Adrenal gland (tissue), 9 donors: ENCODE measurements at regions not wholly inside any gene's neighbourhood (a gene's known extent, or its start where the extent isn't known, plus 50 kb on each side); places are given as distances from the start of the nearest gene placed in this dataset.

Experiments
- DNase-seq, 7 donors: peaks; one replicate each; pipeline ENCODE4 v3.0.0-alpha.2; 2019 to 2020
- H3K27ac ChIP-seq, 5 donors: fragments of 200-600 bp; sonication (generic) in 4 of 5; 1 replicate in 3 of 5; 2 replicates in 2 of 5; pipeline versions ENCODE4 v1.5.1 to v1.8.0; 2016 to 2020; ENCODE audit warnings: mild to moderate bottlenecking in 1 of 5
- H3K27me3 ChIP-seq: fragments of 200-600 bp; 2 replicates; pipeline ENCODE4 v1.8.0; 2021
- H3K36me3 ChIP-seq, 2 donors: fragments of 200-600 bp; replicated peaks in 1 of 2; 1 replicate in 1 of 2; 2 replicates in 1 of 2; pipeline versions ENCODE4 v1.5.1 to v1.8.0; 2018 to 2022
- H3K4me1 ChIP-seq, 2 donors: fragments of 200-600 bp; replicated peaks in 1 of 2; 1 replicate in 1 of 2; 2 replicates in 1 of 2; pipeline versions ENCODE4 v1.5.1 to v1.8.0; 2018 to 2021
- H3K4me3 ChIP-seq, 4 donors: fragments of 200-600 bp; sonication (generic) in 3 of 4; one replicate each; pipeline ENCODE4 v1.5.1; 2016 to 2018
- H3K9me3 ChIP-seq, 3 donors: fragments of 200-600 bp; sonication (generic) in 1 of 3; replicated peaks in 1 of 3; 1 replicate in 2 of 3; 2 replicates in 1 of 3; pipeline versions ENCODE4 v1.5.1 to v1.8.0; 2016 to 2021
- POLR2A ChIP-seq, 2 donors: fragments of 450-650 bp; IDR thresholded peaks; one replicate each; pipeline ENCODE4 v1.6.1; 2017; ENCODE audit warnings: antibody characterized with exemption in 2 of 2, mild to moderate bottlenecking in 2 of 2, moderate library complexity in 1 of 2
- WGBS, 4 donors: extraction: QIAGEN DNeasy Blood & Tissue Kit in 2 of 4; methylation state at CpG; one replicate each; pipeline versions ENCODE4 v1.1.5 to v1.1.7; 2013 to 2017; 5-methylcytosine and 5-hydroxymethylcytosine counted together
- intact Hi-C, 2 donors: fragments of 100-400 bp; cut with DNase I; formaldehyde crosslinking; loops; one replicate each; pipeline versions ENCODE4 v1.14.1 to v1.15.0; 2022 to 2023
- TF ChIP-seq, protein P1 (sequence below), 6 experiments: fragments of 450-650 bp in 4 of 6; fragments of 200-600 bp in 2 of 6; sonication (generic) in 1 of 6; IDR thresholded peaks; 1 replicate in 5 of 6; 2 replicates in 1 of 6; pipeline versions ENCODE4 v1.5.1 to v1.8.0; 2016 to 2021; ENCODE audit warnings: antibody characterized with exemption in 6 of 6, mild to moderate bottlenecking in 2 of 6, moderate library complexity in 1 of 6
- donor health status: healthy with polysubstance abuse.
- donor health status: Bipolar disorder and iron deficiency.
- donor health status: DM: yes; HTN: yes; CAD: no.
- donor health status: DM: no; HTN: no; CAD: no.
- donor health status: DM: no; HTN: no; CAD: no.

DNA sequence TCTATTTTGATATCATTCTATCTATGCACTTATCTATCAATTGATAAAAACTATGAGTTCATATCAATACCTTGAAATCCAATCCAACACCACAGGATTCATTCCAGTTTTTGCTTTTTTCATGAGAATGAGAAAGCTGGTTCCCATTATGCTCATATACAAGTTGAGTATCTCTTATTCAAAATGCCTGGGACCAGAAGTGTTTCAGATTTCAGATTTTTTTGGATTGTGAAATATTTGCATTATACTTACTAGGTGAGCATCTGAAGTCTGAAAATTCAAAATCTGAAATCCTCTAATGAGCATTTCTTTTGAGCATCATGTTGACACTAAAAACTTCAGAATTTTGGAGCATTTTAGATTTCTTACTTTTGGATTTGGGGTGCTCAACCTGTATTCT, 67.8 kb upstream of the DCBLD2 start:
- Histone ChIP-seq H3K27me3 (no peaks in the 10 kb centered on the region), H3K4me3 (no peak overlapping the region), H3K27ac (no peak overlapping the region), H3K4me1 (no peaks in the 10 kb centered on the region), H3K36me3 (no peaks in the 10 kb centered on the region), H3K9me3 (no peaks in the 10 kb centered on the region)
- no peak for TF ChIP-seq POLR2A (IDR thresholded peaks at IDR 0.05)
- TF ChIP-seq, protein P1, sequence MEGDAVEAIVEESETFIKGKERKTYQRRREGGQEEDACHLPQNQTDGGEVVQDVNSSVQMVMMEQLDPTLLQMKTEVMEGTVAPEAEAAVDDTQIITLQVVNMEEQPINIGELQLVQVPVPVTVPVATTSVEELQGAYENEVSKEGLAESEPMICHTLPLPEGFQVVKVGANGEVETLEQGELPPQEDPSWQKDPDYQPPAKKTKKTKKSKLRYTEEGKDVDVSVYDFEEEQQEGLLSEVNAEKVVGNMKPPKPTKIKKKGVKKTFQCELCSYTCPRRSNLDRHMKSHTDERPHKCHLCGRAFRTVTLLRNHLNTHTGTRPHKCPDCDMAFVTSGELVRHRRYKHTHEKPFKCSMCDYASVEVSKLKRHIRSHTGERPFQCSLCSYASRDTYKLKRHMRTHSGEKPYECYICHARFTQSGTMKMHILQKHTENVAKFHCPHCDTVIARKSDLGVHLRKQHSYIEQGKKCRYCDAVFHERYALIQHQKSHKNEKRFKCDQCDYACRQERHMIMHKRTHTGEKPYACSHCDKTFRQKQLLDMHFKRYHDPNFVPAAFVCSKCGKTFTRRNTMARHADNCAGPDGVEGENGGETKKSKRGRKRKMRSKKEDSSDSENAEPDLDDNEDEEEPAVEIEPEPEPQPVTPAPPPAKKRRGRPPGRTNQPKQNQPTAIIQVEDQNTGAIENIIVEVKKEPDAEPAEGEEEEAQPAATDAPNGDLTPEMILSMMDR (IDR thresholded peaks at IDR 0.05): no peak
- intact Hi-C loops: no loop called here
- DNase-seq: no peak

DNA sequence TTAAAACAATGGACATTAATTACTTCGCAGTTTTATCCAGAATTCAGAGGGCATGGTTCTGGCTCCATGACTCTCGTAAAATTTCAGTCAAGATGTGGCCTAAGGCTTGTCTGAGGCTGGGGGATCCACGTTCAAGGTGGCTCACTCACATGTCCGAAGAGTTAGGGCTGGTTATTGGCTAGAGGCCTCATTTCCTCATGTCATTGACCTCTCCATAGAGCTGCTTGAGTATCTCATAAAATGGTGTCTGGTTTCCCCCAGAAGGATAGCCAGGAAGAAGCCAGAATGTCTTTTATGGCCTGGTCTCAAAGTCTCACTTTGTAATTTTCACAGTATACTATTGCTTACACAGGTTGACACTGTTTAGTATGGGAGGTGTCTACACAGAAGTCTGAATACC, 67.3 kb upstream of the DCBLD2 start:
- no peak for DNase-seq
- Histone ChIP-seq H3K4me1 (no peaks in the 10 kb centered on the region), H3K27me3 (no peaks in the 10 kb centered on the region), H3K27ac (no peak overlapping the region), H3K4me3 (no peak overlapping the region), H3K36me3 (no peaks in the 10 kb centered on the region), H3K9me3 (no peaks in the 10 kb centered on the region)
- TF ChIP-seq POLR2A (IDR thresholded peaks at IDR 0.05): no peak
- TF ChIP-seq, protein P1 (IDR thresholded peaks at IDR 0.05): no peak
- 75 to 88% (median 82%) methylated on average over 4 of the region's 4 CpGs for WGBS, 4 donors
- intact Hi-C loops: no loop called here

DNA sequence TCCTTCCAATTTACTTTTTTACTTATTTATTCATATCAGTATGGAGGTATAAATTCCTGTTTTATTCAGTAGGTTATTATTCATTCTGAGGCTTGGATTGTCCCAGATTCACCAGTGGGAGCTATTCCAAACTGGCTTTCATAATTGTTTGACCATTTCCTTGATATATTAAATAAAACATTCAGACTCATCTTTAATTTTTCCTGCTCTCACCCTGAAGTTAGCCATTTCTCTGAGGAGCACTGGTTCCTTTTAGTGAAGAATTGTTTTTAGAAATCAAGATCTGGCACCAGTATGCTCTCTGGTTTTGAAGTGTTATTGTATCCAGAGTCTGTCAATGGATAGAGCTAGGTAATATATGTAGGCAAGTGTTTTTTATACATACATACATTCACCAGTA, 66.9 kb upstream of the DCBLD2 start:
- Histone ChIP-seq H3K9me3 (no peaks in the 10 kb centered on the region), H3K4me1 (no peaks in the 10 kb centered on the region), H3K36me3 (no peaks in the 10 kb centered on the region), H3K4me3 (no peak overlapping the region), H3K27ac (no peak overlapping the region), H3K27me3 (no peaks in the 10 kb centered on the region)
- DNase-seq: no peak
- TF ChIP-seq, protein P1 (IDR thresholded peaks at IDR 0.05): no peak
- TF ChIP-seq POLR2A (IDR thresholded peaks at IDR 0.05): no peak
- intact Hi-C loops: no loop called here

DNA sequence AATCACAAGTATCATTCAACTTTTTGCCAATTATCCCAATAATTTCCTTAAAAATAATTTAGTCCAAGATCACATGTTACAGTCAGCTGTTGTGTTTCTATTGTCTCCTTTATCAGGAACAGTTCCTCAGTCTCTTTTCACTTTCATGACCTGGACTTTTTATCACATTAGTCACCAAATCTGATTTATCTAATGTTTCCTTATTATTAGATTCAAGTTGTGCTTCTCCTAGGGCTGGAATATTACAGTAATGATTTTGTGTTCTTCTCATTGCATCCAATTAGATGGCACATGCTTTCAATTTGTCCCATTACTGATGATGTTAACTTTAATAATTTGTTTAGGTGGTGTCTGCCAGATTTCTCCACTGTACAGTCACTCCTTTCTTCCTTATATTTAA, 66.3 kb upstream of the DCBLD2 start:
- DNase-seq: no peak
- no peaks in the 10 kb centered on the region for H3K36me3 ChIP-seq
- H3K27ac ChIP-seq: no peak overlapping the region
- no peak for TF ChIP-seq POLR2A (IDR thresholded peaks at IDR 0.05)
- TF ChIP-seq, protein P1 (IDR thresholded peaks at IDR 0.05): no peak
- H3K4me3 ChIP-seq: no peak overlapping the region
- no peaks in the 10 kb centered on the region for H3K9me3 ChIP-seq
- H3K4me1 ChIP-seq: no peaks in the 10 kb centered on the region
- no peaks in the 10 kb centered on the region for H3K27me3 ChIP-seq
- intact Hi-C loops: no loop called here
